ENCODE measurements at regions not wholly inside any gene's neighbourhood (a gene's known extent, or its start where the extent isn't known, plus 50 kb on each side); places are given as distances from the start of the nearest gene placed in this dataset.

GRCh38 chr6:27693766-27694546 is 218.2 kb downstream of the OR2B2 start (continued):
- no peak for TF ChIP-seq ZNF260 (CRISPR knock-in tag; IDR thresholded peaks at IDR 0.05; ENCODE audit: borderline replicate concordance, low read depth)
- no peak for TF ChIP-seq NCOA1 (CRISPR knock-in tag; IDR thresholded peaks at IDR 0.05)
- TF ChIP-seq TAF15 (IDR thresholded peaks at IDR 0.05; ENCODE audit: low read depth, low read length, poor library complexity, severe bottlenecking) = no peak
- no peak for TF ChIP-seq MLXIP (CRISPR knock-in tag; IDR thresholded peaks at IDR 0.05; ENCODE audit: borderline replicate concordance)
- no peak; the same call in 1 of the 2 replicates for TF ChIP-seq ARID2 (CRISPR knock-in tag; IDR thresholded peaks at IDR 0.05; ENCODE audit: borderline replicate concordance)
- no peak for TF ChIP-seq HNF4G (IDR thresholded peaks at IDR 0.05; ENCODE audit: borderline replicate concordance, low read depth, low read length)
- peak; percentile 70 for TF ChIP-seq HNF4G (CRISPR knock-in tag; IDR thresholded peaks at IDR 0.05; ENCODE audit: borderline replicate concordance, low read depth)
- no peak for TF ChIP-seq PLRG1 (conservative IDR thresholded peaks at IDR 0.05)
- peak; percentile 53; the same call in 1 of the 2 replicates for TF ChIP-seq KDM5A (IDR thresholded peaks at IDR 0.05; ENCODE audit: borderline replicate concordance, low read length)
- TF ChIP-seq ZNF839 (CRISPR knock-in tag; IDR thresholded peaks at IDR 0.05; ENCODE audit: borderline replicate concordance) = peak; percentile 76; the same call in 1 of the 2 replicates
- no peak for TF ChIP-seq ZNF652 (CRISPR knock-in tag; IDR thresholded peaks at IDR 0.05; ENCODE audit: borderline replicate concordance, low read depth)
- no peak for TF ChIP-seq HOXA7 (CRISPR knock-in tag; IDR thresholded peaks at IDR 0.05)
- peak; percentile 55; the same call in 1 of the 2 replicates for TF ChIP-seq ARNT2 (CRISPR knock-in tag; IDR thresholded peaks at IDR 0.05; ENCODE audit: low read depth)
- 0 out of 2 replicates have a peak, but pooled peaks have one; percentile 19 for TF ChIP-seq ZNF724P (CRISPR knock-in tag; IDR thresholded peaks at IDR 0.05; ENCODE audit: borderline replicate concordance)
- no peak for TF ChIP-seq ARHGAP35 (CRISPR knock-in tag; IDR thresholded peaks at IDR 0.05; ENCODE audit: borderline replicate concordance)
- no peak for TF ChIP-seq ELF4 (CRISPR knock-in tag; IDR thresholded peaks at IDR 0.05; ENCODE audit: borderline replicate concordance)
- no peak for TF ChIP-seq SMC3 (IDR thresholded peaks at IDR 0.05; ENCODE audit: low read length)
- TF ChIP-seq PHF20 (CRISPR knock-in tag; IDR thresholded peaks at IDR 0.05) = peak; percentile 76
- no peak for TF ChIP-seq MATR3 (CRISPR knock-in tag; IDR thresholded peaks at IDR 0.05)
- peak; percentile 18; the same call in 1 of the 2 replicates for TF ChIP-seq MED1 (CRISPR knock-in tag; IDR thresholded peaks at IDR 0.05)
- no peak for TF ChIP-seq ZNF766 (CRISPR knock-in tag; IDR thresholded peaks at IDR 0.05; ENCODE audit: borderline replicate concordance)
- no peak for TF ChIP-seq MAFF (IDR thresholded peaks at IDR 0.05; ENCODE audit: low read depth, low read length)
- no peak for TF ChIP-seq ZNF138 (CRISPR knock-in tag; IDR thresholded peaks at IDR 0.05; ENCODE audit: low read depth)
- no peak for TF ChIP-seq TBX3 (IDR thresholded peaks at IDR 0.05; ENCODE audit: borderline replicate concordance)
- no peak for TF ChIP-seq MTA3 (CRISPR knock-in tag; IDR thresholded peaks at IDR 0.05)
- no peak for TF ChIP-seq ZNF17 (CRISPR knock-in tag; IDR thresholded peaks at IDR 0.05)
- TF ChIP-seq EED (CRISPR knock-in tag; IDR thresholded peaks at IDR 0.05) = no peak
- no peak for TF ChIP-seq SOX6 (IDR thresholded peaks at IDR 0.05)
- TF ChIP-seq SOX6 (CRISPR knock-in tag; IDR thresholded peaks at IDR 0.05) = peak; percentile 11; the same call in 1 of the 2 replicates
- TF ChIP-seq THAP8 (CRISPR knock-in tag; IDR thresholded peaks at IDR 0.05; ENCODE audit: borderline replicate concordance) = no peak

Data from HepG2 (cell line).